Peyer's patch (tissue), 4 donors: ENCODE measurements at regions not wholly inside any gene's neighbourhood (a gene's known extent, or its start where the extent isn't known, plus 50 kb on each side); places are given as distances from the start of the nearest gene placed in this dataset.

Source experiments
- POLR2A ChIP-seq, 2 donors: fragments of 450-650 bp; IDR thresholded peaks; one replicate each; pipeline ENCODE4 v1.5.1; 2017; ENCODE audit warnings: antibody characterized with exemption in 2 of 2, mild to moderate bottlenecking in 2 of 2, moderate library complexity in 2 of 2
- TF ChIP-seq, protein P1 (sequence below), 6 experiments: fragments of 450-650 bp in 4 of 6; fragments of 200-600 bp in 2 of 6; sonication (generic) in 1 of 6; IDR thresholded peaks; one replicate each; pipeline ENCODE4 v1.5.1; 2017 to 2019; ENCODE audit warnings: antibody characterized with exemption in 6 of 6, mild to moderate bottlenecking in 3 of 6, moderate library complexity in 1 of 6

GRCh38 chr13:83716121-83716520, 166.2 kb downstream of the SLITRK1 start:
- TF ChIP-seq, protein P1, sequence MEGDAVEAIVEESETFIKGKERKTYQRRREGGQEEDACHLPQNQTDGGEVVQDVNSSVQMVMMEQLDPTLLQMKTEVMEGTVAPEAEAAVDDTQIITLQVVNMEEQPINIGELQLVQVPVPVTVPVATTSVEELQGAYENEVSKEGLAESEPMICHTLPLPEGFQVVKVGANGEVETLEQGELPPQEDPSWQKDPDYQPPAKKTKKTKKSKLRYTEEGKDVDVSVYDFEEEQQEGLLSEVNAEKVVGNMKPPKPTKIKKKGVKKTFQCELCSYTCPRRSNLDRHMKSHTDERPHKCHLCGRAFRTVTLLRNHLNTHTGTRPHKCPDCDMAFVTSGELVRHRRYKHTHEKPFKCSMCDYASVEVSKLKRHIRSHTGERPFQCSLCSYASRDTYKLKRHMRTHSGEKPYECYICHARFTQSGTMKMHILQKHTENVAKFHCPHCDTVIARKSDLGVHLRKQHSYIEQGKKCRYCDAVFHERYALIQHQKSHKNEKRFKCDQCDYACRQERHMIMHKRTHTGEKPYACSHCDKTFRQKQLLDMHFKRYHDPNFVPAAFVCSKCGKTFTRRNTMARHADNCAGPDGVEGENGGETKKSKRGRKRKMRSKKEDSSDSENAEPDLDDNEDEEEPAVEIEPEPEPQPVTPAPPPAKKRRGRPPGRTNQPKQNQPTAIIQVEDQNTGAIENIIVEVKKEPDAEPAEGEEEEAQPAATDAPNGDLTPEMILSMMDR (IDR thresholded peaks at IDR 0.05) = no peak
- TF ChIP-seq POLR2A (IDR thresholded peaks at IDR 0.05) = no peak
